Glutamatergic neuron (in vitro differentiated cells): ENCODE measurements at regions not wholly inside any gene's neighbourhood (a gene's known extent, or its start where the extent isn't known, plus 50 kb on each side); places are given as distances from the start of the nearest gene placed in this dataset.

Source experiments
- DNase-seq: peaks from one replicate; pipeline ENCODE4 v3.0.0; 2022
- H3K27ac Mint-ChIP-seq: one replicate; pipeline ENCODE4 v1.8.0; 2020; ENCODE audit warnings: mild to moderate bottlenecking, mixed read lengths, inconsistent platforms; ENCODE audit not compliant: unreplicated experiment
- H3K27me3 Mint-ChIP-seq: one replicate; pipeline ENCODE4 v1.8.0; 2020; ENCODE audit warnings: mild to moderate bottlenecking, moderate library complexity, mixed read lengths, inconsistent platforms; ENCODE audit not compliant: unreplicated experiment
- H3K36me3 Mint-ChIP-seq: one replicate; pipeline ENCODE4 v1.8.0; 2020; ENCODE audit warnings: mild to moderate bottlenecking, mixed read lengths, inconsistent platforms; ENCODE audit not compliant: unreplicated experiment
- H3K4me1 Mint-ChIP-seq: one replicate; pipeline ENCODE4 v1.8.0; 2020; ENCODE audit warnings: mild to moderate bottlenecking, low read depth, mixed read lengths, inconsistent platforms; ENCODE audit not compliant: unreplicated experiment
- H3K4me3 Mint-ChIP-seq: one replicate; pipeline ENCODE4 v1.8.0; 2020; ENCODE audit warnings: mild to moderate bottlenecking, mixed read lengths, inconsistent platforms; ENCODE audit not compliant: unreplicated experiment
- H3K9me3 Mint-ChIP-seq: one replicate; pipeline ENCODE4 v1.8.0; 2020; ENCODE audit warnings: mild to moderate bottlenecking, moderate library complexity, mixed read lengths, inconsistent platforms; ENCODE audit not compliant: unreplicated experiment
- TF ChIP-seq, protein P1 (sequence below): fragments of 200-600 bp; sonication (generic); IDR thresholded peaks from one replicate; pipeline ENCODE4 v1.5.0; 2021; ENCODE audit not compliant: partially characterized antibody, unreplicated experiment

DNA sequence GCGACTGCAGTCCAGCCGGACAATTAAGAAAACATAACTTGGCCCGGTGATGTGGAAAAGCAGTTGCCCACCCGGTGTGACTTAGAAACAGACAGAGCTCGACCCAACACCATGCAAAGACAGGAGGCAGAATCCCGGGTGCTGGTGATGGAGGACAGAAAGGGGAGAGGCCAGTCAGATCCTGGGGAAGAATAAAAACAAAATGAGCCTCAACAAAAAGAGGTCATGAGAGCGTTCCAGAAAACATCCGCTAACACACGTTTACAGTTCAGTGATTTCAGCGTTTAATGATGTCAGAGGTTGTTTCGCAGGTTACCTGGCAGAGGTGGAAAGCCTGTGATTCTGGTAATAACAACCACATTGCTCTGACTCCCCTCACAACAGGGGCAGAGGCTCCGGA lies 111.9 kb downstream of the OSR1 start:
- Mint-ChIP-seq H3K27ac (no peak overlapping the region), H3K27me3 (peaks cover 3% of the 10 kb centered on the region), H3K36me3 (no peaks in the 10 kb centered on the region), H3K4me3 (no peak overlapping the region), H3K9me3 (no peaks in the 10 kb centered on the region), H3K4me1 (no peaks in the 10 kb centered on the region)
- TF ChIP-seq, protein P1, sequence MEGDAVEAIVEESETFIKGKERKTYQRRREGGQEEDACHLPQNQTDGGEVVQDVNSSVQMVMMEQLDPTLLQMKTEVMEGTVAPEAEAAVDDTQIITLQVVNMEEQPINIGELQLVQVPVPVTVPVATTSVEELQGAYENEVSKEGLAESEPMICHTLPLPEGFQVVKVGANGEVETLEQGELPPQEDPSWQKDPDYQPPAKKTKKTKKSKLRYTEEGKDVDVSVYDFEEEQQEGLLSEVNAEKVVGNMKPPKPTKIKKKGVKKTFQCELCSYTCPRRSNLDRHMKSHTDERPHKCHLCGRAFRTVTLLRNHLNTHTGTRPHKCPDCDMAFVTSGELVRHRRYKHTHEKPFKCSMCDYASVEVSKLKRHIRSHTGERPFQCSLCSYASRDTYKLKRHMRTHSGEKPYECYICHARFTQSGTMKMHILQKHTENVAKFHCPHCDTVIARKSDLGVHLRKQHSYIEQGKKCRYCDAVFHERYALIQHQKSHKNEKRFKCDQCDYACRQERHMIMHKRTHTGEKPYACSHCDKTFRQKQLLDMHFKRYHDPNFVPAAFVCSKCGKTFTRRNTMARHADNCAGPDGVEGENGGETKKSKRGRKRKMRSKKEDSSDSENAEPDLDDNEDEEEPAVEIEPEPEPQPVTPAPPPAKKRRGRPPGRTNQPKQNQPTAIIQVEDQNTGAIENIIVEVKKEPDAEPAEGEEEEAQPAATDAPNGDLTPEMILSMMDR, result no peak
- no peak for DNase-seq

- H3K4me1 Mint-ChIP-seq, result no peaks in the 10 kb centered on the region
- H3K27ac Mint-ChIP-seq, result no peak overlapping the region
- TF ChIP-seq, protein P1, result no peak
- no peaks in the 10 kb centered on the region for H3K9me3 Mint-ChIP-seq
- no peak for DNase-seq
- no peak overlapping the region for H3K4me3 Mint-ChIP-seq
- H3K27me3 Mint-ChIP-seq, result peaks cover 5% of the 10 kb centered on the region
- no peaks in the 10 kb centered on the region for H3K36me3 Mint-ChIP-seq
These were observed 113.7 kb downstream of the OSR1 start for GRCh38 chr2:19244460-19245363.

- H3K27me3 Mint-ChIP-seq, result peaks cover 2% of the 10 kb centered on the region
- H3K27ac Mint-ChIP-seq, result no peak overlapping the region
- no peaks in the 10 kb centered on the region for H3K9me3 Mint-ChIP-seq
- TF ChIP-seq, protein P1, result no peak
- H3K36me3 Mint-ChIP-seq, result no peaks in the 10 kb centered on the region
- H3K4me1 Mint-ChIP-seq, result peaks cover 7% of the 10 kb centered on the region
- H3K4me3 Mint-ChIP-seq, result no peak overlapping the region
- no peak for DNase-seq
These were observed 119.9 kb downstream of the OSR1 start for GRCh38 chr2:19238440-19239060.

DNA sequence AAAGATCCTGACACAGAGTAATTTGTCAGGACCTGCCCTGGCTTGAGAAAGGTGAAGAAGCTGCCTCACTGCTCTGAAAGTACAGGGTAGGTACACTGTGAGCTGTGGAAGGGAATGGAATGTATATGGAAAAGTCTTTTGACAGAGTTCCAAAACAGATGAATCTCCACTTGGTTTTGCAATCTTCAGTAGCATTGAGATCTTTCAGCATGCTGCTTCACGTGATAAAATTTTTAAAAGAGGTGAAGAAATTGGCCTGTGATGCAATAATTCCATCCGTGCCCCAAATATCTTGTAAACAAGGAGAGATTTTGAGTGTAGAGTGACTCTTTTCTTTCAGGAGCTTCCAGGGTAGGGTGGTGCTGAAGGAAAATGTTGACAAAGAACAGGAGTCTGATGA lies 123.1 kb downstream of the OSR1 start:
- H3K36me3 Mint-ChIP-seq, result no peaks in the 10 kb centered on the region
- H3K27ac Mint-ChIP-seq, result no peak overlapping the region
- no peaks in the 10 kb centered on the region for H3K27me3 Mint-ChIP-seq
- TF ChIP-seq, protein P1, result no peak
- no peak for DNase-seq
- peaks cover 7% of the 10 kb centered on the region for H3K4me1 Mint-ChIP-seq
- no peaks in the 10 kb centered on the region for H3K9me3 Mint-ChIP-seq
- H3K4me3 Mint-ChIP-seq, result no peak overlapping the region

DNA sequence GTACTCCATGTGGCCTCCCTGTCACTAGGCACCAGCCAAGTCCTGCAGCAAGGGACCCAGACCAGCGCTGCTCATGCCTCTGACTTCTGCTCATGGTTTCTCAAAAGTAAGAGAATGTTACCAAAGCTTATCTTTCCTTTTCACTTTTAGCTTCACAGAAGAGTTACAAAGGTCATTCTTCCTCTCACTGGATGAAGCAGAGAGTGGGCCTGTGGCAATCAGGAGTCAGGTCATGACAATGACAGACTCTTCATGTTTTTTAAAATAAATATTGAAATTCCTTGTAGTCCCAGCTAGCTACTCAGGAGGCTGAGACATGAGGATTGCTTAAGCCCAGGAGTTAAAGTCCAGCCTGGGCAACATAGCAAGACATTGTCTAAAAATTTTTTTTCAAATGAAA lies 126.1 kb downstream of the OSR1 start:
- H3K27me3 Mint-ChIP-seq, result no peaks in the 10 kb centered on the region
- no peaks in the 10 kb centered on the region for H3K36me3 Mint-ChIP-seq
- no peak overlapping the region for H3K27ac Mint-ChIP-seq
- H3K4me1 Mint-ChIP-seq, result peaks cover 4% of the 10 kb centered on the region
- H3K4me3 Mint-ChIP-seq, result no peak overlapping the region
- TF ChIP-seq, protein P1, result no peak
- no peaks in the 10 kb centered on the region for H3K9me3 Mint-ChIP-seq
- DNase-seq, result no peak
